Neural cell (in vitro differentiated cells): ENCODE measurements at regions not wholly inside any gene's neighbourhood (a gene's known extent, or its start where the extent isn't known, plus 50 kb on each side); places are given as distances from the start of the nearest gene placed in this dataset.

Source experiments
- H2AFZ ChIP-seq: fragments of 200-600, 300-800 bp; sonication (generic), shearing (Covaris generic); 2 replicates; pipeline ENCODE4 v1.6.0; 2014; ENCODE audit warnings: low read depth, mild to moderate bottlenecking, antibody characterized with exemption, low read length, moderate library complexity
- H3F3A ChIP-seq: fragments of 200-600 bp; shearing (Covaris generic); 2 replicates; pipeline ENCODE4 v1.6.1; 2016; ENCODE audit warnings: mild to moderate bottlenecking, moderate library complexity, mixed read lengths, antibody characterized with exemption, low read length; ENCODE audit not compliant: insufficient read depth, poor library complexity, severe bottlenecking
- H3K27ac ChIP-seq: fragments of 200-600, 300-800 bp; sonication (generic), shearing (Covaris generic); 2 replicates; pipeline ENCODE4 v1.5.1; 2014; ENCODE audit warnings: mild to moderate bottlenecking, low read length, moderate library complexity
- H3K27me3 ChIP-seq: fragments of 300-800, 200-600 bp; sonication (generic), shearing (Covaris generic); 2 replicates; pipeline ENCODE4 v1.6.0; 2014; ENCODE audit warnings: mild to moderate bottlenecking, low read depth, low read length, moderate library complexity; ENCODE audit not compliant: insufficient read depth
- H3K36me3 ChIP-seq: fragments of 300-800, 200-600 bp; sonication (generic), shearing (Covaris generic); 2 replicates; pipeline ENCODE4 v1.5.1; 2014; ENCODE audit warnings: mild to moderate bottlenecking, antibody characterized with exemption, low read length, moderate library complexity; ENCODE audit not compliant: insufficient read depth
- H3K4me2 ChIP-seq: fragments of 300-800, 200-600 bp; sonication (generic), shearing (Covaris generic); 2 replicates; pipeline ENCODE4 v1.6.0; 2014; ENCODE audit warnings: mild to moderate bottlenecking, low read length
- H3K4me3 ChIP-seq: fragments of 300-800, 200-600 bp; sonication (generic), shearing (Covaris generic); 2 replicates; pipeline ENCODE4 v1.5.1; 2014; ENCODE audit warnings: mild to moderate bottlenecking, low read length, moderate library complexity
- H3K79me2 ChIP-seq: fragments of 200-600 bp; shearing (Covaris generic); replicated peaks from 2 replicates; pipeline ENCODE4 v1.6.0; 2014; ENCODE audit warnings: mild to moderate bottlenecking, low read length, moderate library complexity; ENCODE audit not compliant: insufficient read depth
- H3K9ac ChIP-seq: fragments of 300-800, 200-600 bp; sonication (generic), shearing (Covaris generic); 2 replicates; pipeline ENCODE4 v1.6.1; 2016; ENCODE audit warnings: mild to moderate bottlenecking, low read length, mixed read lengths
- H3K9me2 ChIP-seq: fragments of 200-600 bp; shearing (Covaris generic); 2 replicates; pipeline ENCODE4 v1.6.1; 2016; ENCODE audit warnings: mild to moderate bottlenecking, low read length, mixed read lengths; ENCODE audit not compliant: insufficient read depth
- H3K9me3 ChIP-seq: fragments of 200-600, 300-800 bp; sonication (generic), shearing (Covaris generic); 2 replicates; pipeline ENCODE4 v1.6.1; 2016; ENCODE audit warnings: mild to moderate bottlenecking, mixed run types, low read length, moderate library complexity, mixed read lengths
- H4K20me1 ChIP-seq: fragments of 200-600 bp; shearing (Covaris generic); 2 replicates; pipeline ENCODE4 v1.6.1; 2016; ENCODE audit warnings: mild to moderate bottlenecking, mixed run types; ENCODE audit not compliant: insufficient read depth
- CTCF ChIP-seq: fragments of 450-650 bp; IDR thresholded peaks from 2 replicates; pipeline ENCODE4 v1.5.1; 2014; ENCODE audit warnings: antibody characterized with exemption, mild to moderate bottlenecking, moderate library complexity; ENCODE audit not compliant: poor library complexity, severe bottlenecking
- EP300 ChIP-seq: fragments of 450-650 bp; conservative IDR thresholded peaks from 2 replicates; pipeline ENCODE4 v1.6.1; 2014; ENCODE audit warnings: antibody characterized with exemption, mild to moderate bottlenecking, moderate library complexity; ENCODE audit not compliant: poor library complexity, severe bottlenecking
- EZH2 ChIP-seq: fragments of 200-600, 300-800 bp; shearing (Covaris generic), sonication (generic); IDR thresholded peaks from 2 replicates; pipeline ENCODE4 v1.6.1; 2014; ENCODE audit warnings: antibody characterized with exemption, low read length, borderline replicate concordance, mild to moderate bottlenecking; ENCODE audit not compliant: insufficient read depth, poor library complexity, severe bottlenecking
- MXI1 ChIP-seq: fragments of 450-650 bp; conservative IDR thresholded peaks from 2 replicates; pipeline ENCODE4 v1.6.1; 2014; ENCODE audit warnings: antibody characterized with exemption, mild to moderate bottlenecking; ENCODE audit not compliant: poor library complexity, severe bottlenecking
- POLR2AphosphoS5 ChIP-seq: IDR thresholded peaks from 2 replicates; pipeline ENCODE4 v1.6.1; 2012
- RAD21 ChIP-seq: fragments of 450-650 bp; conservative IDR thresholded peaks from 2 replicates; pipeline ENCODE4 v1.6.1; 2014; ENCODE audit warnings: antibody characterized with exemption, mild to moderate bottlenecking, moderate library complexity
- SMC3 ChIP-seq: fragments of 450-650 bp; conservative IDR thresholded peaks from 2 replicates; pipeline ENCODE4 v1.6.1; 2014; ENCODE audit warnings: antibody characterized with exemption, mild to moderate bottlenecking, moderate library complexity; ENCODE audit not compliant: poor library complexity
- TAF1 ChIP-seq: IDR thresholded peaks from 2 replicates; pipeline ENCODE4 v1.6.1; 2012; ENCODE audit warnings: low read depth
- TF ChIP-seq, protein P1 (sequence below): IDR thresholded peaks from 2 replicates; pipeline ENCODE4 v1.6.1; 2012; ENCODE audit warnings: borderline replicate concordance

GRCh38 chr16:31764103-31764502 is 109.5 kb upstream of the ZNF267 start:
- peaks cover 9% of the 10 kb centered on the region for H3K9me3 ChIP-seq
- no peak overlapping the region for H3K4me2 ChIP-seq
- H3K27ac ChIP-seq, result no peak overlapping the region
- H3K36me3 ChIP-seq, result no peaks in the 10 kb centered on the region
- no peak overlapping the region for H3K9ac ChIP-seq
- H3K79me2 ChIP-seq, result no peaks in the 10 kb centered on the region
- H2AFZ ChIP-seq, result no peak overlapping the region
- TF ChIP-seq, protein P1, sequence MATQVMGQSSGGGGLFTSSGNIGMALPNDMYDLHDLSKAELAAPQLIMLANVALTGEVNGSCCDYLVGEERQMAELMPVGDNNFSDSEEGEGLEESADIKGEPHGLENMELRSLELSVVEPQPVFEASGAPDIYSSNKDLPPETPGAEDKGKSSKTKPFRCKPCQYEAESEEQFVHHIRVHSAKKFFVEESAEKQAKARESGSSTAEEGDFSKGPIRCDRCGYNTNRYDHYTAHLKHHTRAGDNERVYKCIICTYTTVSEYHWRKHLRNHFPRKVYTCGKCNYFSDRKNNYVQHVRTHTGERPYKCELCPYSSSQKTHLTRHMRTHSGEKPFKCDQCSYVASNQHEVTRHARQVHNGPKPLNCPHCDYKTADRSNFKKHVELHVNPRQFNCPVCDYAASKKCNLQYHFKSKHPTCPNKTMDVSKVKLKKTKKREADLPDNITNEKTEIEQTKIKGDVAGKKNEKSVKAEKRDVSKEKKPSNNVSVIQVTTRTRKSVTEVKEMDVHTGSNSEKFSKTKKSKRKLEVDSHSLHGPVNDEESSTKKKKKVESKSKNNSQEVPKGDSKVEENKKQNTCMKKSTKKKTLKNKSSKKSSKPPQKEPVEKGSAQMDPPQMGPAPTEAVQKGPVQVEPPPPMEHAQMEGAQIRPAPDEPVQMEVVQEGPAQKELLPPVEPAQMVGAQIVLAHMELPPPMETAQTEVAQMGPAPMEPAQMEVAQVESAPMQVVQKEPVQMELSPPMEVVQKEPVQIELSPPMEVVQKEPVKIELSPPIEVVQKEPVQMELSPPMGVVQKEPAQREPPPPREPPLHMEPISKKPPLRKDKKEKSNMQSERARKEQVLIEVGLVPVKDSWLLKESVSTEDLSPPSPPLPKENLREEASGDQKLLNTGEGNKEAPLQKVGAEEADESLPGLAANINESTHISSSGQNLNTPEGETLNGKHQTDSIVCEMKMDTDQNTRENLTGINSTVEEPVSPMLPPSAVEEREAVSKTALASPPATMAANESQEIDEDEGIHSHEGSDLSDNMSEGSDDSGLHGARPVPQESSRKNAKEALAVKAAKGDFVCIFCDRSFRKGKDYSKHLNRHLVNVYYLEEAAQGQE, result no peak
- TF ChIP-seq POLR2AphosphoS5 (no peak), EZH2 (no peak), MXI1 (no peak)
- no peaks in the 10 kb centered on the region for H3K9me2 ChIP-seq
- H3K4me3 ChIP-seq, result no peak overlapping the region
- H3K27me3 ChIP-seq, result no peaks in the 10 kb centered on the region
- H3F3A ChIP-seq, result no peaks in the 10 kb centered on the region
- H4K20me1 ChIP-seq, result no peaks in the 10 kb centered on the region

GRCh38 chr16:31767267-31767666 is 106.3 kb upstream of the ZNF267 start:
- no peaks in the 10 kb centered on the region for H3K27me3 ChIP-seq
- TF ChIP-seq POLR2AphosphoS5 (no peak), CTCF (no peak), SMC3 (no peak), MXI1 (no peak), EP300 (no peak), TAF1 (no peak), EZH2 (no peak), RAD21 (no peak)
- TF ChIP-seq, protein P1, result no peak
- peaks cover 15% of the 10 kb centered on the region for H3K9me3 ChIP-seq
- H3K79me2 ChIP-seq, result no peaks in the 10 kb centered on the region
- H3K36me3 ChIP-seq, result no peaks in the 10 kb centered on the region
- H3K4me2 ChIP-seq, result no peak overlapping the region
- no peak overlapping the region for H3K9ac ChIP-seq
- no peaks in the 10 kb centered on the region for H4K20me1 ChIP-seq
- no peaks in the 10 kb centered on the region for H3F3A ChIP-seq
- no peak overlapping the region for H2AFZ ChIP-seq
- H3K4me3 ChIP-seq, result no peak overlapping the region
- H3K27ac ChIP-seq, result no peak overlapping the region
- H3K9me2 ChIP-seq, result no peaks in the 10 kb centered on the region
